T-cell (primary cell): ENCODE measurements at regions not wholly inside any gene's neighbourhood (a gene's known extent, or its start where the extent isn't known, plus 50 kb on each side); places are given as distances from the start of the nearest gene placed in this dataset.

ENCODE experiments used
- ATAC-seq, 4 experiments: fragments of 200-7000 bp in 3 of 4; fragments of 150-1000 bp in 1 of 4; cut with Tn5 transposase; replicated peaks in 1 of 4; 1 replicate in 3 of 4; 2 replicates in 1 of 4; pipeline ENCODE4 v1.10.0; 2021; ENCODE audit warnings: moderate library complexity in 3 of 4, mild to moderate bottlenecking in 2 of 4, moderate number of reproducible peaks in 1 of 4
- CTCF ChIA-PET, 2 donors: fragments of 300-600 bp; sonication (Branson Sonifier 250); formaldehyde crosslinking; loops; one replicate each; lab custom pipeline; 2022; ENCODE audit warnings: antibody characterized with exemption in 2 of 2; lab: Charles Lee
- POLR2A ChIA-PET, 2 donors: fragments of 300-600 bp; sonication (Branson Sonifier 250); formaldehyde crosslinking; loops; one replicate each; lab custom pipeline; 2022; ENCODE audit warnings: antibody characterized with exemption in 2 of 2; lab: Charles Lee
- DNase-seq, 35 experiments: peaks; one replicate each; pipeline versions ENCODE4 v3.0.0 to v3.0.0-alpha.2; 2013 to 2023
- H3K27ac ChIP-seq: one replicate; pipeline ENCODE4 v1.5.1; 2013; ENCODE audit warnings: low read length
- H3K27me3 ChIP-seq, 2 experiments: replicated peaks in 1 of 2; 1 replicate in 1 of 2; 2 replicates in 1 of 2; pipeline versions ENCODE4 v1.6.1 to v1.7.0; 2013; ENCODE audit warnings: low read length in 1 of 2, mixed read lengths in 1 of 2; ENCODE audit not compliant: control insufficient read depth in 2 of 2, insufficient read depth in 2 of 2; ENCODE audit errors: extremely low read depth in 1 of 2
- H3K36me3 ChIP-seq, 2 donors: 1 replicate in 1 of 2; 2 replicates in 1 of 2; pipeline versions ENCODE4 v1.6.1 to v1.7.0; 2013; ENCODE audit warnings: low read length in 1 of 2; ENCODE audit not compliant: control insufficient read depth in 2 of 2, insufficient read depth in 1 of 2; ENCODE audit errors: extremely low read depth in 1 of 2
- H3K4me1 ChIP-seq, 2 experiments: 1 replicate in 1 of 2; 2 replicates in 1 of 2; pipeline versions ENCODE4 v1.6.1 to v1.7.0; 2013; ENCODE audit warnings: low read length in 2 of 2, mixed read lengths in 1 of 2; ENCODE audit not compliant: insufficient read depth in 2 of 2, control insufficient read depth in 1 of 2; ENCODE audit errors: extremely low read depth in 1 of 2
- H3K4me3 ChIP-seq, 2 donors: 1 replicate in 1 of 2; 2 replicates in 1 of 2; pipeline versions ENCODE4 v1.5.1 to v1.7.0; 2013; ENCODE audit warnings: mild to moderate bottlenecking in 2 of 2, low read length in 1 of 2, moderate library complexity in 1 of 2; ENCODE audit not compliant: control insufficient read depth in 1 of 2; ENCODE audit errors: extremely low read depth in 1 of 2
- H3K9me3 ChIP-seq: 2 replicates; pipeline ENCODE4 v1.7.0; 2013
- H3K27ac Mint-ChIP-seq, 2 donors: one replicate each; pipeline ENCODE4 v1.8.0; 2020 to 2021; ENCODE audit warnings: mild to moderate bottlenecking in 2 of 2, mixed read lengths in 2 of 2
- H3K27me3 Mint-ChIP-seq, 2 donors: one replicate each; pipeline ENCODE4 v1.8.0; 2021 to 2022; ENCODE audit warnings: mixed read lengths in 2 of 2
- H3K36me3 Mint-ChIP-seq: one replicate; pipeline ENCODE4 v1.8.0; 2021; ENCODE audit warnings: mixed read lengths
- H3K4me1 Mint-ChIP-seq, 3 donors: one replicate each; pipeline ENCODE4 v1.8.0; 2020 to 2022; ENCODE audit warnings: mixed read lengths in 3 of 3, mild to moderate bottlenecking in 1 of 3
- H3K4me3 Mint-ChIP-seq, 3 donors: one replicate each; pipeline ENCODE4 v1.8.0; 2020 to 2022; ENCODE audit warnings: mild to moderate bottlenecking in 3 of 3, mixed read lengths in 3 of 3, moderate library complexity in 3 of 3
- H3K9me3 Mint-ChIP-seq, 3 donors: one replicate each; pipeline ENCODE4 v1.8.0; 2020 to 2022; ENCODE audit warnings: mixed read lengths in 3 of 3
- WGBS: methylation state at CpG from one replicate; pipeline ENCODE4 v1.1.5; 2013; ENCODE audit warnings: missing lambda C conversion rate; ENCODE audit not compliant: insufficient coverage; 5-methylcytosine and 5-hydroxymethylcytosine counted together

GRCh38 chr6:133774356-133774755 lies 114.6 kb upstream of the TCF21 start:
- DNase-seq (no peak), ATAC-seq (no peak)
- H3K4me3 Mint-ChIP-seq: no peak overlapping the region
- H3K27me3 ChIP-seq: no peaks in the 10 kb centered on the region
- no peaks in the 10 kb centered on the region for H3K4me1 ChIP-seq
- CTCF ChIA-PET: no interaction called here
- no peak overlapping the region for H3K4me3 ChIP-seq
- no peak overlapping the region for H3K27ac ChIP-seq
- H3K9me3 Mint-ChIP-seq: no peaks in the 10 kb centered on the region
- WGBS: no CpG with 5 or more reads among the region's 2 CpGs
- H3K27ac Mint-ChIP-seq: no peak overlapping the region
- POLR2A ChIA-PET: no interaction called here
- no peaks in the 10 kb centered on the region for H3K36me3 ChIP-seq
- peaks cover 0 to 17% of the 10 kb centered on the region in 2 donors for H3K27me3 Mint-ChIP-seq
- no peaks in the 10 kb centered on the region for H3K36me3 Mint-ChIP-seq
- no peaks in the 10 kb centered on the region for H3K4me1 Mint-ChIP-seq
- no peaks in the 10 kb centered on the region for H3K9me3 ChIP-seq

GRCh38 chr6:133778414-133779130 lies 110.3 kb upstream of the TCF21 start:
- H3K27me3 Mint-ChIP-seq: peaks cover 0 to 11% of the 10 kb centered on the region in 2 donors
- CTCF ChIA-PET: interaction anchor here in 1 of 2 donors (0.6 kb wide), 1 partner anchor 289 kb away, joined by 3 read pairs; no protein-coding TSS in a partner anchor
- Histone ChIP-seq H3K27ac (no peak overlapping the region), H3K4me1 (no peaks in the 10 kb centered on the region), H3K9me3 (no peaks in the 10 kb centered on the region), H3K4me3 (no peak overlapping the region), H3K36me3 (no peaks in the 10 kb centered on the region), H3K27me3 (no peaks in the 10 kb centered on the region)
- ATAC-seq (no peak), DNase-seq (no peak)
- H3K4me3 Mint-ChIP-seq: no peak overlapping the region
- POLR2A ChIA-PET: no interaction called here
- WGBS: no CpG with 5 or more reads among the region's 2 CpGs
- H3K27ac Mint-ChIP-seq: no peak overlapping the region
- H3K9me3 Mint-ChIP-seq: no peaks in the 10 kb centered on the region
- H3K36me3 Mint-ChIP-seq: no peaks in the 10 kb centered on the region
- no peaks in the 10 kb centered on the region for H3K4me1 Mint-ChIP-seq

- ChIA-PET POLR2A (no interaction called here), CTCF (no interaction called here)
- Mint-ChIP-seq H3K9me3 (no peaks in the 10 kb centered on the region), H3K27ac (no peak overlapping the region), H3K36me3 (no peaks in the 10 kb centered on the region), H3K4me1 (no peaks in the 10 kb centered on the region), H3K4me3 (no peak overlapping the region), H3K27me3 (peaks cover 0 to 3% of the 10 kb centered on the region in 2 donors)
- whole genome bisulfite sequencing: 94% methylated on average over 2 of the region's 2 CpGs
- DNase-seq (no peak), ATAC-seq (no peak)
- Histone ChIP-seq H3K27me3 (no peaks in the 10 kb centered on the region), H3K36me3 (no peaks in the 10 kb centered on the region), H3K27ac (no peak overlapping the region), H3K4me1 (no peaks in the 10 kb centered on the region), H3K9me3 (no peaks in the 10 kb centered on the region), H3K4me3 (no peak overlapping the region)
Observed at GRCh38 chr6:133779916-133780695, 108.8 kb upstream of the TCF21 start.

GRCh38 chr6:133786016-133786415 lies 102.9 kb upstream of the TCF21 start:
- Mint-ChIP-seq H3K4me1 (no peaks in the 10 kb centered on the region), H3K27ac (no peak overlapping the region), H3K9me3 (peaks cover 0 to 4% (median 0%) of the 10 kb centered on the region in 3 donors), H3K27me3 (peaks cover 6 to 19% of the 10 kb centered on the region in 2 donors), H3K36me3 (no peaks in the 10 kb centered on the region), H3K4me3 (no peak overlapping the region)
- no peak for ATAC-seq
- H3K4me1 ChIP-seq: no peaks in the 10 kb centered on the region
- DNase-seq: no peak
- POLR2A ChIA-PET: no interaction called here
- H3K9me3 ChIP-seq: no peaks in the 10 kb centered on the region
- no peaks in the 10 kb centered on the region for H3K36me3 ChIP-seq
- CTCF ChIA-PET: interaction anchor here in 1 of 2 donors (0.7 kb wide), 1 partner anchor 227 kb away, joined by 3 read pairs; no protein-coding TSS in a partner anchor
- H3K27ac ChIP-seq: no peak overlapping the region
- WGBS: no CpG with 5 or more reads among the region's 2 CpGs
- H3K27me3 ChIP-seq: no peaks in the 10 kb centered on the region
- H3K4me3 ChIP-seq: no peak overlapping the region

GRCh38 chr6:133787122-133787521 lies 101.8 kb upstream of the TCF21 start:
- ATAC-seq: no peak

GRCh38 chr6:133787859-133788505 lies 100.9 kb upstream of the TCF21 start:
- 40% methylated on average over 1 of the region's 4 CpGs for WGBS
- Mint-ChIP-seq H3K36me3 (no peaks in the 10 kb centered on the region), H3K27me3 (peaks cover 6 to 19% of the 10 kb centered on the region in 2 donors), H3K4me1 (no peaks in the 10 kb centered on the region), H3K4me3 (no peak overlapping the region), H3K9me3 (peaks cover 0 to 5% (median 1%) of the 10 kb centered on the region in 3 donors), H3K27ac (no peak overlapping the region)
- ChIA-PET CTCF (no interaction called here), POLR2A (no interaction called here)
- Histone ChIP-seq H3K27ac (no peak overlapping the region), H3K36me3 (no peaks in the 10 kb centered on the region), H3K4me1 (no peaks in the 10 kb centered on the region), H3K4me3 (no peak overlapping the region), H3K27me3 (no peaks in the 10 kb centered on the region), H3K9me3 (no peaks in the 10 kb centered on the region)
- ATAC-seq: no peak
- DNase-seq: no peak

More at GRCh38 chr6:133787122-133787521, 101.8 kb upstream of the TCF21 start:
- no peak overlapping the region for H3K27ac Mint-ChIP-seq
- H3K27me3 Mint-ChIP-seq: peaks cover 6 to 19% of the 10 kb centered on the region in 2 donors
- H3K4me1 Mint-ChIP-seq: no peaks in the 10 kb centered on the region
- no peaks in the 10 kb centered on the region for H3K36me3 ChIP-seq
- no peak for DNase-seq
- CTCF ChIA-PET: no interaction called here
- no peak overlapping the region for H3K4me3 ChIP-seq
- H3K9me3 Mint-ChIP-seq: peaks cover 0 to 4% (median 0%) of the 10 kb centered on the region in 3 donors
- H3K4me1 ChIP-seq: no peaks in the 10 kb centered on the region
- no peaks in the 10 kb centered on the region for H3K36me3 Mint-ChIP-seq
- POLR2A ChIA-PET: no interaction called here
- H3K4me3 Mint-ChIP-seq: no peak overlapping the region
- no peak overlapping the region for H3K27ac ChIP-seq
- WGBS: 100% methylated on average over 1 of the region's 3 CpGs
- no peaks in the 10 kb centered on the region for H3K9me3 ChIP-seq
- no peaks in the 10 kb centered on the region for H3K27me3 ChIP-seq
